DND-41 (cell line): ENCODE measurements at regions not wholly inside any gene's neighbourhood (a gene's known extent, or its start where the extent isn't known, plus 50 kb on each side); places are given as distances from the start of the nearest gene placed in this dataset.

Source experiments
- ATAC-seq: fragments of 200-7000 bp; cut with Tn5 transposase; 3 replicates; pipeline ENCODE4 v1.9.1; 2021; ENCODE audit warnings: low read depth; ENCODE audit not compliant: insufficient read depth
- DNase-seq: peaks from one replicate; pipeline ENCODE4 v3.0.0-alpha.2; 2020
- H2AFZ ChIP-seq: 2 replicates; pipeline ENCODE4 v1.6.0; 2012; ENCODE audit warnings: low read depth, low read length
- H3K27ac ChIP-seq: 2 replicates; pipeline ENCODE4 v1.5.1; 2012; ENCODE audit warnings: low read length, inconsistent platforms
- H3K27me3 ChIP-seq: fragments of 200-600 bp; sonication (generic); 2 replicates; pipeline ENCODE4 v1.6.0; 2012; ENCODE audit warnings: low read length, mild to moderate bottlenecking, inconsistent platforms; ENCODE audit not compliant: insufficient read depth, poor library complexity
- H3K36me3 ChIP-seq: 2 replicates; pipeline ENCODE4 v1.5.1; 2012; ENCODE audit warnings: low read length, inconsistent platforms; ENCODE audit not compliant: insufficient read depth
- H3K4me1 ChIP-seq: 2 replicates; pipeline ENCODE4 v1.5.1; 2012; ENCODE audit warnings: mild to moderate bottlenecking, low read length; ENCODE audit not compliant: insufficient read depth
- H3K4me2 ChIP-seq: 2 replicates; pipeline ENCODE4 v1.6.0; 2012; ENCODE audit warnings: mild to moderate bottlenecking, moderate library complexity, low read length, inconsistent platforms; ENCODE audit not compliant: insufficient read depth
- H3K4me3 ChIP-seq, 2 experiments: fragments of 200-600 bp in 1 of 2; shearing (Covaris generic) in 1 of 2; 2 replicates each; pipeline ENCODE4 v1.5.1; 2012 to 2016; ENCODE audit warnings: inconsistent platforms in 2 of 2, low read length in 2 of 2, mild to moderate bottlenecking in 2 of 2, low read depth in 1 of 2, moderate library complexity in 1 of 2
- H3K79me2 ChIP-seq: 2 replicates; pipeline ENCODE4 v1.6.0; 2012; ENCODE audit warnings: low read length, inconsistent platforms; ENCODE audit not compliant: insufficient read depth
- H3K9ac ChIP-seq: 2 replicates; pipeline ENCODE4 v1.6.0; 2012; ENCODE audit warnings: low read depth, mild to moderate bottlenecking, inconsistent platforms, low read length, moderate library complexity
- H3K9me3 ChIP-seq: 2 replicates; pipeline ENCODE4 v1.5.1; 2012; ENCODE audit warnings: low read length, moderate library complexity, mild to moderate bottlenecking, inconsistent platforms; ENCODE audit not compliant: insufficient read depth, severe bottlenecking
- H4K20me1 ChIP-seq: 2 replicates; pipeline ENCODE4 v1.6.0; 2012; ENCODE audit warnings: low read length; ENCODE audit not compliant: insufficient read depth
- CTCF ChIP-seq: IDR thresholded peaks from 2 replicates; pipeline ENCODE4 v1.5.1; 2012; ENCODE audit warnings: borderline replicate concordance, low read length, moderate library complexity, mild to moderate bottlenecking; ENCODE audit not compliant: poor library complexity, severe bottlenecking; ENCODE audit errors: extremely low read depth
- EZH2 ChIP-seq: IDR thresholded peaks from 3 replicates; pipeline ENCODE4 v1.6.1; 2012; ENCODE audit warnings: borderline replicate concordance, low read depth, mild to moderate bottlenecking, moderate library complexity, low read length, inconsistent platforms; ENCODE audit not compliant: severe bottlenecking

GRCh38 chr9:105146677-105147076 is 97.8 kb upstream of the SLC44A1 start:
- Histone ChIP-seq H3K4me3 (no peak overlapping the region), H3K27me3 (no peaks in the 10 kb centered on the region), H3K4me2 (no peak overlapping the region), H3K36me3 (no peaks in the 10 kb centered on the region), H3K9ac (no peak overlapping the region), H3K4me1 (peaks cover 11% of the 10 kb centered on the region), H4K20me1 (no peaks in the 10 kb centered on the region), H3K9me3 (no peaks in the 10 kb centered on the region), H3K27ac (no peak overlapping the region), H3K79me2 (no peaks in the 10 kb centered on the region), H2AFZ (no peak overlapping the region)
- TF ChIP-seq CTCF (no peak), EZH2 (no peak)
- ATAC-seq: no peak
- no peak for DNase-seq

GRCh38 chr9:105147110-105147871 is 97.2 kb upstream of the SLC44A1 start:
- Histone ChIP-seq H3K4me3 (no peak overlapping the region), H3K36me3 (no peaks in the 10 kb centered on the region), H3K79me2 (no peaks in the 10 kb centered on the region), H3K4me2 (no peak overlapping the region), H3K4me1 (peaks cover 11% of the 10 kb centered on the region), H4K20me1 (no peaks in the 10 kb centered on the region), H3K27me3 (no peaks in the 10 kb centered on the region), H3K9ac (no peak overlapping the region), H2AFZ (no peak overlapping the region), H3K9me3 (no peaks in the 10 kb centered on the region), H3K27ac (no peak overlapping the region)
- TF ChIP-seq EZH2 (no peak), CTCF (no peak)
- DNase-seq (no peak), ATAC-seq (no peak)

GRCh38 chr9:105148328-105149006 is 96.0 kb upstream of the SLC44A1 start:
- H3K9me3 ChIP-seq: no peaks in the 10 kb centered on the region
- no peaks in the 10 kb centered on the region for H3K79me2 ChIP-seq
- no peaks in the 10 kb centered on the region for H4K20me1 ChIP-seq
- no peak overlapping the region for H3K4me3 ChIP-seq
- ATAC-seq: no peak
- DNase-seq: no peak
- H3K36me3 ChIP-seq: no peaks in the 10 kb centered on the region
- H3K27ac ChIP-seq: no peak overlapping the region
- no peak overlapping the region for H2AFZ ChIP-seq
- H3K4me2 ChIP-seq: no peak overlapping the region
- TF ChIP-seq CTCF: no peak
- TF ChIP-seq EZH2: no peak
- H3K9ac ChIP-seq: no peak overlapping the region
- H3K4me1 ChIP-seq: peaks cover 11% of the 10 kb centered on the region
- H3K27me3 ChIP-seq: no peaks in the 10 kb centered on the region
